C1 segment of cervical spinal cord (tissue), 14 donors: ENCODE measurements at regions not wholly inside any gene's neighbourhood (a gene's known extent, or its start where the extent isn't known, plus 50 kb on each side); places are given as distances from the start of the nearest gene placed in this dataset.
A peak's percentile ranks its signal among the peaks of the same experiment; 100 is the strongest.

Experiments
- DNase-seq, 14 donors: peaks; one replicate each; lab custom pipeline; 2025; lab: John Stamatoyannopoulos, UW

DNA sequence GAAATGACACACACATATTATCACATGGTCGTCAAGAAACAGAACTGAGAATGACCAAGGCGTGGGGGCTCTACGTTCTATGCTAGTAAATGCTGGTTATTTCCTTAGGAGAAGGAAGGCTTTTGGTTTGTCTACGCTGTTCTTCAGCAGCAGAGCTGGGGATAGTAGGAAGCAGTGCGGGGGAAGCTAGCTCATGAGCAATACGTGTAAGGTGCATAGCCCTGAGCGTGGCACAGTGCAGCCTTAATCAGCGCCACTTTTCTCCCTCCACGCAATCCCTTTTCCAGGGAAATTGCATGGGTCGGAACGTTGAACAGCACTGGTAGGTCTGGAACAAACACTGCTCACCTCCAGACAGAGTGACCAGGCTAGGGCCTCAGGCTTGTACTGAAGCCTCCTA is 199.6 kb upstream of the FBXO11 start:
- peak in 1 of 14 donors; percentile 52 for DNase-seq

DNA sequence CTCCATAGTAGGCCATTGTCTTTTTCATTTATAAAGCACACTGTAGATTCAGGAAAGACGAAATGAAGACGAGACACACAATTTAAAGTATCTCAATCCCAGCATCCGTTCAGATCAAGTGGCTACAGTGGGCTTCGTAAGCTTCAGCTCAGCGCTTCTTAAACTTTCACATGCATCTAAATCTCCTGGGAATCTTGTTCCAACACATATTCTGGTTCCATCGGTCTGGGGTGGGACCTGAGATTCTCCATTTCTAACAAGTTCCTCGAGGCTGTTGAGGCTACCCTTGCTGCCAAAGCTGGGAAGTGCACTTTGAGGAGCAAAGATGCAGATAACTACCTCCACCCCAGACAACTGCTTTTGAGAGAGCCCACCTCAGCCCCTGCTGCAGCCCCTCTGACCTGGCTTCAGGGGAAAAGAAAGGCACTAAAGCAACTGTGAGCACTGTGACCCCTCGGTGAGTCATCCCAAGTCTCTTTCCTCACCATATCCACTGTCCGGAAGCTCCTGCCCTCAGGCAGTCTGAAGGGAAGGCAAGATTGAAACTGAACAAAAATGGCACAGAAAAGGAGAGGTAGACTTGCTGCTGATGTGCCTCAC is 201.1 kb upstream of the FBXO11 start:
- DNase-seq, result no peak

DNA sequence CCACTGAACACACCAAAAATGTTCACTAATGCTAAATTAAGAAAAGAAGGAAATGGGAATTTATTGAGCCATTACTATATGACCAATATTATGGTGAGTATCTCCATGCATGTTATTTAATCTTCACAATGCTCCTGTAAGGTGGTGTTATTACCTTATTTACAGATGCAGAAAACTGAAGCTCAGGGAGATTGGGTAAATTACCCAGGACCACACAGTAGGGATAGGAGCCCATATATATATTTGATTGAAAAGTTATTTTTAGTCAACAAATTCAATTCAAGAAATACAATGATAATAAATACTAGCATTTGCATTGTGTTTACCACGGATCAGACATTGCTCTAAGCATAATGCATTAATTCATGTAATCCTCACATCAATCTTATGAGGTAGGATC is 202.2 kb upstream of the FBXO11 start:
- no peak for DNase-seq

DNA sequence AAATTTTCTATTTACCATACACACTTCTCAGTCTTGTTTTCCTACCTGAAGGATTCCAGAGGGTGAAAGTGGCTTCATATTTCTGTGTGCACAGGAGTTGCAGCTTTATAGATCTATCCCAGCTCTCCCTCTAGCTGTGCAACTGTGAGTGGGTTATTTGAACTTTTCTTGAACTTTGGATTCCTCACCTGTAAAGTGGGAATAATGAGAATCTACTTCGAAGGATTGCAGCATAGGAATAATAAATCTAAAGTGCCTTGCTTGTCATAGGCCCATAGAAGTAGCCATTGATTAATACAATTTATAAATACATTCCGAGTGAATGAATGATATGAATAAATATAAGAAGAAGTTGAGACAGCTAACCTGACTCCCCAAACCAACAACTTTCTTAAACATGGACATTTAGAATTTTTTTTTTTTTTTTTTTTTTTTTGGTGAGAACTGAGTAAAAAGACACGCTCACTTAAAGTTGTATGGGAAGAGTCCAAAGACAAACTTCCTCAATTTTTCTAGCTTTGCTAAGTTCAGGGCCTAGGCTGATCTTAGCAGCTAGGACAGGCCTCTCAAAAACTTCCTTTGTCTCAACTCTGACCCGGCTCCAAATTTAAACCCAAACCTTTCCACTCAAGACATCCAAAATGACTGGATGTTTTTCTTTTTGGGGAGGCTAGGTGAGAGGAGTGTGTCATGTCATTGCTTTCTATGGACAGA is 203.3 kb upstream of the FBXO11 start:
- no peak for DNase-seq

DNA sequence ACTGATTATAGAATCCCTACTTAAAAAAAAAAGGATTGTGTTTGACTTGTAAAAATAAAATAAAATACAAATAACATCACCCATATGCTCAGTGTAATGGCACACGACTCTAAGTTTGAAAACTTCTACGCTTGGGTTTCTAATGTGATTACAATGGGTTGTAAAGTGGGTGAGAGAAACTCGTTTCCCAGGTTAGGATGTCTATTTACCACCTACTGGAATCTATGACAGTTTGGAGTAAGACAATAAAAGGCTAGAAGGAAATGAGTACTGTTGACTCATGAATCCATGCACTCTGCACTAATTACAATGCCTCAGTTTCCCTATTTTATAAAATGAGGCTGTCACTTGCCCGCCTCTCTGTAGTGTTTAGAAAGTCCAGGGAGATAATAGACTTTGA is 204.0 kb upstream of the FOXN2 start:
- no peak for DNase-seq

DNA sequence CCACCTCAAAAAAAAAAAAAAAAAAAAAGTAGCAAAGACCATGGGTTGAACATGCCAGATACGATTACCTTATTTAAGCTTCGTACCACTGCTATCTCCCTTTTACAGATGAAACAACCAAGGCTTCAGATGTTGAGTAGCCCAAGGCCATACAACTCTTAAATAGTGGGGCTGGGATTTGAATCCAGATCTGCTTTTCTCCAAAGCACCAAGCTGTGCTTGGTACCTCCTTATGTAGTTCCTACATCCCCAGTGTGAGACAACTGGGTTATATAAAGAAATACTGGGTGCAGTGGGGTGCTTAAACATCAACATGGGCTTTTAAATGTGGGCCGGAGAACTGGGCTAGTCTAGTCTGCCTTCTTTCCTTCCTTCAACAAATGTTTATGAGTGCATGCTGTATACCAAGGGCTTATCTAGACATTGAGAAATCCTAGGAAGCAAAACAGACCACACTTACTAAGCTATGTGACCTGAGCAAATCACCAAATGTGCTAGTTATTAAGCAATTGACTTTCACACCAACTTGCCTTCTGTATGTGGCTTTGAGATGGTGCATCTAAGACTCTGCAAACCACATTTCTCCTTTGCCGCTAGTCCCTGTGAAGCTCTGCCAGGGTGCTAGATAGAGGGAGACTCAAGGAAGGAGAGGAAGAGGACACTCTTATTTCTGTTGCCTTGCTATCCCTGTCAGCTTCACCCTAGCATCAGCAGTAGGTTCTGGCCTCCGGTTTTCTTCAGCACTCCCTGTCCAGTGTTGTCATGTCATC is 201.4 kb upstream of the FOXN2 start:
- no peak for DNase-seq

DNA sequence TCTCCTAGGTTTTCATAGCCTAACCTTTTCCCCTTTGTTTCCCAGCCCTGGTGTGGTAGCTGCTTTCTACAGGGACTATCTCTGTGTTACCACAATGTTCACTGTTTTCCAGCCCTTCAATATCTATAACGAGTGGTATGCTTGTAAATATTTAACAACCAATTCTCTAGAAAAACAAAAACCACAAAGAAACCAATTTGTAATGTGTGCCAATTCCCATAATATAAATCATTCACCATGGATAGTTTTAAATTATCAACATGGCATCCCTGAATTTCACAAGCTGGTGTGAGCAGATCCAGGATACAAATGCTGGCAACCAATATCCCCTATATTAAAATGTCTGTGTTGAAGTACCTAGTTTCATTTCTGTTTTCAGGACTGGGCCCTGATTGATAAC is 200.7 kb upstream of the FOXN2 start:
- DNase-seq, result no peak

DNA sequence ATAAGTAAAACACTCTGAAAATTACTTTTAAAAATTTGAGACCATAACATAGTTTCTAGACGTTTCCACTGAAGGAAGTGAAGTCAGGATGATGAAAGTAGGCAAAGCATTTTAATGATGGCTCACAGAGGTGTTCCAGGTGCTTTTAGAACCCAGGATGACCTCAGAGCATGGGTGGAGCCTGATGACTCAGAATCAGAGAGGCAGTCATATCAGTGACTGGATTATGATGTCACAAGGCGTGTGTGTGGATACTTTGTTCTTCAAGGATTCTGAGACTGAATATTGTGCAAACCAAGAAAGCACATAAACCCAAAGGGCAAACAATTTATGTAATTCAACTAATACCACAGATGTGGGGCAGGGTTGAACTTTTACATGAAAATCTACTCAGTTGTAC is 200.2 kb upstream of the FOXN2 start:
- DNase-seq, result no peak

DNA sequence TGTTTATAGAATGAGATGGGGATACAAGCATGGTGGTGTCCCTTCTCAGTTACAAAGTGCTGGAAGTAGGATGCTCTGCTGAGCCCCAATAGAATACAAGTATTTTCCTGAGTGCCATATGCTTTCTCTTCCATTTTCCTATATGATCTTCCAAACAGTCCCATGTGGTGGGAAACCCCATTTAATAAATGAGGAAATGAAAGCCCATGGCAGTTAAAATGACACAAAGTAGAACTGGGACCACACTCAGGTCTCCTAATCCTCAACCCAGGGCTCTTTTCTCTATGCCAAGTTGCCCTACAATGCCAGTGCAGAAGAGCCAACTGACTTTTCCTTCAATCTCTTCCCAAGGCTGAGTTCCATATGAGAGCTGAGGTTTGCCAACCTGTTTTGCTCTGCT is 198.0 kb upstream of the FOXN2 start:
- no peak for DNase-seq

DNA sequence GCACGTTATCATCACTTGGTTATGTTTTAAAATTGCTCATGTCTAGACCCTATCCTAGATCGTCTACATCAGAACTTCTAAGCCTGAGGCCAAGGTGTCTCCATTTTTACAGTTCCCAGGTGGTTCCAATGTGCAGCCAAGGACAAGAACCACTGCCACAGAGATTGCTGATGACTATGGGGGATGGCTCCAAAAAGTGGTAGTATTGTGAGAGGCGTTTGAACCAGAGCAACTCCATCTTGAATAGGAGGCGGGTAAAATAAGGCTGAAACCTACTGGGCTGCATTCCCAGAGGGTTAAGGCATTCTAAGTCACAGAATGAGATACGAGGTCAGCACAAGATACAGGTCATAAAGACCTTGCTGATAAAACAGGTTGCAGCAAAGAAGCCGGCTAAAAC is 195.6 kb upstream of the FOXN2 start:
- no peak for DNase-seq

DNA sequence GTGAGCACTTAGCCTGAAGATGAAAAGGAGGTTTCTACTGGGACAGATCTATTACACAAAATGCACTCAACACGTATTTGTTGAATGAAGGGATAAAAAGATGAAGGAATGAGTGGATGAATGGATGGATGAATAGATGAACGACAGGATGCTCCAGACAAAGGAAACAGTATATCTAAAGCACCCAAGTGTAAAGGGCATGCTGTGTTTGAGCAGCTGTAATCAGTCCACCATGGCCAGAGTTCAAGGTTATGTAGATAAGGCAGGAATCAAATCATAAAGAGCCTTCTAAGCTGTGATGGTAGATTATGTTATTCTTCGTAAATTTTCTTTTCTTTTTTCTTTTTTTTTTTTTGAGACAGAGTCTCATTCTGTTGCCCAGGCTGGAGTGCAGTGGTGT is 194.4 kb upstream of the FOXN2 start:
- DNase-seq, result no peak

DNA sequence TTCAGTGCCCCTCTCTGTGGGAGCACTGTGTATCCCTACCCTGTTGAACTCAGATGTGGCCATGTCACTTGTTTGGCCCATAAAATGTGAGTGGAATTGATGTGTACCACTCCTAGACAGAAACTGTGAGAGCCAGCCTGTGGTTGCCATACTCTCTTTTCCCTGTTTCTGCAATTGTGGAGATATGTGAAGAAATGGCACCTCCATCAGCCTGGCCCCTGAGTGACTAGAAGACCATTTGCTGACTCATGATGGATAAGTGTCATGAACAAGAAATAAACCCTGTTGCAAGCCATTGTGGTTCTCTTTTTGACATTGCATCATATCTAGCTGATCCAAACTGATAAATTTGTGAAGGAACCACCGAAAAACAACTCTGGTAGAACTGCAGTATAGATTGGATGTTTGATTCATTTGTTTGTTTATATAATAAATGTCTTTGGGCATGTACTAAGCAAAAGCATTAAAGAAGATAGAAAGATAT is 193.7 kb upstream of the FOXN2 start:
- DNase-seq, result no peak

DNA sequence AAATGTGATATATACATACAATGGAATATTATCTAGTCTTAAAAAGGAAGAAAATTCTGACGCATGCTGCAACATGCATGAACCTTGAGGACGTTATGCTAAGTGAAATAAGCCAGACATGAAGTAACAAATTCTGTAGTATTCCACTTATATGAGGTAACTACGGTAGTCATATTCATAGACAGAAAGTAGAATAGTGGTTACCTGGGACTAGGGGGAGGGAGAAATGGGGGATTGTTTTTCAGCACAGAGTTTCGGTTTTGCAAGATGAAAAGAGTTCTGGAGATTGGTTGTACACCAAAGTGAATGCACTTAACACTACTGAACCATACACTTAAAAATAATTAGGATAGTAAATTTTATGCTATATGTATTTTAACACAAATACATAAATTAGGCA is 192.3 kb upstream of the FOXN2 start:
- DNase-seq, result no peak

DNA sequence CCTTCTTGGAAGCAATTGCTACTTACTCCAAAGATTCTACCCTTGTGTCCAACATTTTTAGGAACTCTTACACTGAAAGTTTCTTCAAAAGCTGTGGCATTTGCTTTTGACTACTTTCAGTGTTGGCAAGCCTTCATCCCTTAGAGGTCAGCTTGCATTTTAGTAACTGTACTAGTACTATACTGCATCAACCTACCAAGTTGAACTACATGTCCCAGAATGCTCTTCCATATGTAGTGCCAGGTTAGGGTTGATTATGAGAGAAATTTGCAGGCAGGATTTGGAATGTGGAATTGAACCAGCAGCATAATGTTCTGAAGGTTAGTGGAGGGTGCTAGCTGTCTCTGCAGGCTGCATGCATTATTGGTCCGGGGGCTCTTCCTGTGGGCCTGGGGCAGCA is 189.9 kb upstream of the FOXN2 start:
- DNase-seq, result no peak

DNA sequence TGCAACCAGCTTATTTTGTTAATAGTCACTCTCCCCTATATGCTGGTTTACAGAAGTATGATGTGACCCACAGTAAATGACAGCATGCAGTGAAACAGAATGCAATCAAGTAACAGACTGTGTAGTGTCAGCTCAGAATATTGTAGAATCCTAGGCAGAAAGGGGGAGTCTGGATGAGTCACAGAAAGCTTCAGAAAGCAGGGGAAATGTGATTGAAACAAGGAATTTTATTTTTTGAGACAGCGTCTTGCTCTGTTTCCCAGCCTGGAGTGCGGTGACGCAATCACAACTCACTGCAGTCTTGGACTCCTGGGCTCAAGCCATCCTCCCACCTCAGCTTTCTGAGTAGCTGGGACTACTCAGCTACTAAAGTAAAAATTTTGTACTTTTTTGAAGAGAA is 188.3 kb upstream of the FOXN2 start:
- no peak for DNase-seq

DNA sequence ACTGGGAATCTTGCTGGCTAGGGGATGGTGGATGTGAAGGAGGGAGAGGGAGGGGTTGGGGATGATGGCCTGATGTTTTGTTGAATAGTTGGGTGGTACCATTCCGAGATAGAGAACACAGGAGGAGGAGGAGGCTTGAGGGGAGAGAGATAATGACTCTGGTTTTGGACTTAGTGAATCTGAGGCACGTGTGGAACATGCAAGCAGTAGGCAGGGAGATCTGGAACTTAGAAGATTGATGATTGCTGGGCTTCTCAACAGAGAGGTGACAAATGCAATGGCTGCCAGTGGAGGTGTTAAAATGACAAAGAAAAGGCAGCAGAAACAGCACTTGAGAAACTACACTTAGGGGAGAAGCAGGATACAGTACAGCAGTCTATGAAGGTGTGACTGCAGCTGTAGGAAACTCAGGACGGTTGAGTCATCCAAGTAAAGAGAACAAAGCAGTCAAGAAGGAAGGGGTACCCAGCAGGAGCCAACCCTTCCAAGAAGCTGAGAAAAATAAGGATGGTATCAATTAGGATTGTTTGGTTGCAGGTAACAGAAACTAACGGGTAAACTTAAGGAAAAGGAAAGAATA is 186.8 kb upstream of the FOXN2 start:
- no peak for DNase-seq

DNA sequence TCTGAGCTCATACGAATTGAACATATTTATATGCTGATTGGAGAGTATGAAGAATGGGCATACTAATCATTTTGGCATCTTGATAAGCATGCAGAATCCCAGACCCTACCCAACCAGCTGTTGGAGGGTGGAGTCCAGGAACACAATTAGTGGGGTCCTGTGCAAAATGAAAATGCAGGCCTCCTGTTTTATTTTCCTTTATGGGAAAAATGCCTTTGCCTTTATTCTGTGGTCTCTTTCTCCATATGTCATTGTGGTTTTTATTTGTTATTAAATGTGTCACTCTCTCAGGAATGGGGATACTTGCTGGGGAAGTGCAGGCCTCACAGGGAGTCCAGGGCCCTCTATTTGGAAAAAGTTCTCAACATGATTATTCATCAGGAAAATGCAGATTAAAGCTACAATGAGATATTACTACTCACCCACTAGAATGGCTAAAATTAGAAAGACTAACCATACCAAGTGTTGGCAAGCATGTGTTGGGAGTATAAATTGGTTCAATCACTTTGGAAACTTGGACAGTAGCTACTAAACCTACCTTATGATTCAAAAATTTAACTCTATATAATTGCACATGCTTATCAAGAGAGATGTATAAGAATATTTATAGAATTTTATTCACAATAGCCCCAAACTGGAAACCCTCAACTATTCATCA is 185.1 kb upstream of the FOXN2 start:
- DNase-seq, result no peak

DNA sequence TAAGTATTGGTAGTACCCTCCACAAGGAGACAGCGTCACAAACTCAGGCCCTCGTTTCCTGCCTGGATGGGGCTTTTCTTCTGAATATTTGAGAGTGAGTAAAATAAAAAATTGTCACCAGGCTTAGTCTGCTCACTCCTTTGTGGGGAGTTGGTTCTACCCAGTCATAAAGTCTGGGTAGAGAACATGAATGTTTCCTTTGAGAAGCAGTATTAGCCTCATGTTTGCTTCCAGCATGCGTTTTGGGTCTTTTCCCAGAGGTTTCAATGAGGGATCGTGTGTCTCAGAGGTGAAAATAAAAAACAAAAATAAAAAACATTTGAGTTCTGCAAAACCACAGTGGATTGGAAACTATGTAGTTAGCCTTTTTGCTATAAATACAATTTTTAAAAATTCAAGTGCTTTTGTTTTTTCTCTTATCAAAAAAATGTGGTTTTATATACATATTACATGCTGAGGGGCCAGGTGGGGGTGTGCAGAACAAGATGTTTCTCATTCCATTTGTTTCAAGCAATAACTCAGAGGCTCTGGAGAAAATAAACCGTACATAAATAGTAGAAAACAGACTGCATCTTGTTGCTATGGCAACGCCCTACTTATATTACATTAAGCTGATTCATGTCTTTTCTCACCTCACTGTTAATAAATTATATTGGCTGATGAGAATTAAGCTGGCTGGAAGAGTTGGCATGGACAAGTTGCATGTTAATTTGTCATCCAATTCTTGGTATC is 182.8 kb upstream of the FOXN2 start:
- peak in 1 of 14 donors; percentile 90 for DNase-seq

DNA sequence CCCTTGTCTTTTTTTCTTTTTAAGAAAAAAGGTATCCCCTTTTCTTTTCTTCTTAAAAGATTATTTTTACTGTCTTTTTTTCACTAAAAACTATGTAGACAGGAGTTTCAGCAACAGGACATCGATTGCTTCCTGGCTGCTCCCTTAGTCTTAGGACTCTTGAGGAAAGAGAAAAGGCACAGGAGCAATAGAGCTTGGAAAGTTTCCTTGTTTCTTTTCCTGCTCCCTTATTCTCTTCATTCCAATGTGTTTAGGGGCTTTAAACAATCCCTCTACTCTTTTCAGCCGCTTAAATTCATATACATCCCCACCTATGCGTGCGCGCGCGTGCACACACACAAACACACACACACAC is 182.2 kb upstream of the FOXN2 start:
- no peak for DNase-seq

DNA sequence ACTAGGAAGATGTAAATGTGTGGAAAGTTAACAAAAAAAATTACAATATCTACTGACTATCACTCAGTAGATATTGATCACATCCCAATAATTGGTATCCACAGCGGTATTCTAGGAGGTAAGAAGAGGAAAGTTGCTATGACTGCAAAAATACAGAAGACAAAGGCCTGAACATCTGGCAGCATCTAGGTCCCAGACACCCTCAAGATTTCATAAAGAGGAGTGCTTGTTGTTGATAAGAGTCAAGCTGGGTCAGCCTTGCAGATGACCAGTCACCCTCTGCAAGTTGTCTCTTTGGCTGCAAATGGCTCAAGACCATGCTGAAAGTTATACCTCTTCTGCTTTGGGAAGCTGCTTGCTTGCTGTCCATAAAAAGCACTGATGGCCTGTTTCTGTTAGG is 179.8 kb upstream of the FOXN2 start:
- no peak for DNase-seq

DNA sequence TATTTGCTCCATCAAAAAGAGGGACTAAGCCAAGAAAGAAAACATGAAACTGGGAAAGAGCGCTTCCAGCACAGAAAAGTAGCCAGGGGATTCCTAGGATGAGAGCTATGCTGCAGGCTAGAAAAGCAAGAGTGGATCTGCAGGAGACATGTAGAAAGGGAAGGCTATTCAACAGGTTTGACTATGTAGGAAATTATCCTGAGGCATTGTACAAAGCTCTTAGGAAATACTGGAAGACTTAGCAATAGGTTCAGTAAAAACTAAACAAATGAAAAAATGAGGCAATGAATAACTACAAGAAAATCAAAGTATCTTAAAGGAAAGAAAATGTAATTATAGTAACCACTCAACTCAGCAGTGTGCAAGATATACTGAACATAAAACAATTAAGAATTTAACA is 178.7 kb upstream of the FOXN2 start:
- DNase-seq, result no peak
